ENCODE measurements at regions not wholly inside any gene's neighbourhood (a gene's known extent, or its start where the extent isn't known, plus 50 kb on each side); places are given as distances from the start of the nearest gene placed in this dataset.

GRCh38 chr14:44113769-44114730 is 393.0 kb downstream of the FSCB start:
- H3K4me1 ChIP-seq (ENCODE audit: control insufficient read depth, insufficient read depth, low read length), result no peaks in the 10 kb centered on the region
- no peaks in the 10 kb centered on the region for H3K9me3 ChIP-seq (ENCODE audit: control insufficient read depth, insufficient read depth, low read depth, low read length)
- ChIA-PET POLR2A (no interaction called here), CTCF (interaction anchor here (0.6 to 0.7 kb wide), 3 partner anchors 40 to 715 kb away, joined by 3 to 4 read pairs (median 3); no protein-coding TSS in a partner anchor)
- no peak overlapping the region for H3K27ac ChIP-seq (ENCODE audit: extremely low read depth, low read depth, low read length)
- no peak for TF ChIP-seq ZNF596 (tag by site-specific recombination; IDR thresholded peaks at IDR 0.05)
- TF ChIP-seq ZBTB44 (tag by site-specific recombination; IDR thresholded peaks at IDR 0.05), result no peak
- no peak for TF ChIP-seq ZNF146 (tag by site-specific recombination; IDR thresholded peaks at IDR 0.05)
- TF ChIP-seq ZNF776 (tag by site-specific recombination; IDR thresholded peaks at IDR 0.05; ENCODE audit: borderline replicate concordance), result no peak
- TF ChIP-seq ZNF639 (tag by site-specific recombination; IDR thresholded peaks at IDR 0.05), result no peak
- no peak for TF ChIP-seq ZSCAN30 (tag by site-specific recombination; IDR thresholded peaks at IDR 0.05)
- TF ChIP-seq CTCF (tag by site-specific recombination; IDR thresholded peaks at IDR 0.05), result no peak
- TF ChIP-seq ZNF747 (tag by site-specific recombination; IDR thresholded peaks at IDR 0.05), result no peak
- TF ChIP-seq, protein P1, sequence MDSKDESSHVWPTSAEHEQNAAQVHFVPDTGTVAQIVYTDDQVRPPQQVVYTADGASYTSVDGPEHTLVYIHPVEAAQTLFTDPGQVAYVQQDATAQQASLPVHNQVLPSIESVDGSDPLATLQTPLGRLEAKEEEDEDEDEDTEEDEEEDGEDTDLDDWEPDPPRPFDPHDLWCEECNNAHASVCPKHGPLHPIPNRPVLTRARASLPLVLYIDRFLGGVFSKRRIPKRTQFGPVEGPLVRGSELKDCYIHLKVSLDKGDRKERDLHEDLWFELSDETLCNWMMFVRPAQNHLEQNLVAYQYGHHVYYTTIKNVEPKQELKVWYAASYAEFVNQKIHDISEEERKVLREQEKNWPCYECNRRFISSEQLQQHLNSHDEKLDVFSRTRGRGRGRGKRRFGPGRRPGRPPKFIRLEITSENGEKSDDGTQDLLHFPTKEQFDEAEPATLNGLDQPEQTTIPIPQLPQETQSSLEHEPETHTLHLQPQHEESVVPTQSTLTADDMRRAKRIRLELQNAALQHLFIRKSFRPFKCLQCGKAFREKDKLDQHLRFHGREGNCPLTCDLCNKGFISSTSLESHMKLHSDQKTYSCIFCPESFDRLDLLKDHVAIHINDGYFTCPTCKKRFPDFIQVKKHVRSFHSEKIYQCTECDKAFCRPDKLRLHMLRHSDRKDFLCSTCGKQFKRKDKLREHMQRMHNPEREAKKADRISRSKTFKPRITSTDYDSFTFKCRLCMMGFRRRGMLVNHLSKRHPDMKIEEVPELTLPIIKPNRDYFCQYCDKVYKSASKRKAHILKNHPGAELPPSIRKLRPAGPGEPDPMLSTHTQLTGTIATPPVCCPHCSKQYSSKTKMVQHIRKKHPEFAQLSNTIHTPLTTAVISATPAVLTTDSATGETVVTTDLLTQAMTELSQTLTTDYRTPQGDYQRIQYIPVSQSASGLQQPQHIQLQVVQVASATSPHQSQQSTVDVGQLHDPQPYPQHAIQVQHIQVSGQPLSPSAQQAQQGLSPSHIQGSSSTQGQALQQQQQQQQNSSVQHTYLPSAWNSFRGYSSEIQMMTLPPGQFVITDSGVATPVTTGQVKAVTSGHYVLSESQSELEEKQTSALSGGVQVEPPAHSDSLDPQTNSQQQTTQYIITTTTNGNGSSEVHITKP (tag by site-specific recombination; IDR thresholded peaks at IDR 0.05), result no peak
- no peak for TF ChIP-seq ZNF239 (tag by site-specific recombination; IDR thresholded peaks at IDR 0.05)
- TF ChIP-seq ZNF514 (tag by site-specific recombination; IDR thresholded peaks at IDR 0.05), result no peak
- TF ChIP-seq REPIN1 (tag by site-specific recombination; IDR thresholded peaks at IDR 0.05; ENCODE audit: low read depth), result no peak
- no peak for TF ChIP-seq ZNF184 (tag by site-specific recombination; IDR thresholded peaks at IDR 0.05)
- TF ChIP-seq ZNF311 (tag by site-specific recombination; IDR thresholded peaks at IDR 0.05; ENCODE audit: borderline replicate concordance), result no peak
- TF ChIP-seq ZNF670 (tag by site-specific recombination; IDR thresholded peaks at IDR 0.05; ENCODE audit: low read depth), result no peak
- no peak for TF ChIP-seq ZNF423 (tag by site-specific recombination; IDR thresholded peaks at IDR 0.05)
- no peak for TF ChIP-seq ZNF645 (tag by site-specific recombination; IDR thresholded peaks at IDR 0.05)
- TF ChIP-seq YY2 (tag by site-specific recombination; IDR thresholded peaks at IDR 0.05), result no peak
- TF ChIP-seq IKZF3 (tag by site-specific recombination; IDR thresholded peaks at IDR 0.05), result no peak
- TF ChIP-seq, protein P2, sequence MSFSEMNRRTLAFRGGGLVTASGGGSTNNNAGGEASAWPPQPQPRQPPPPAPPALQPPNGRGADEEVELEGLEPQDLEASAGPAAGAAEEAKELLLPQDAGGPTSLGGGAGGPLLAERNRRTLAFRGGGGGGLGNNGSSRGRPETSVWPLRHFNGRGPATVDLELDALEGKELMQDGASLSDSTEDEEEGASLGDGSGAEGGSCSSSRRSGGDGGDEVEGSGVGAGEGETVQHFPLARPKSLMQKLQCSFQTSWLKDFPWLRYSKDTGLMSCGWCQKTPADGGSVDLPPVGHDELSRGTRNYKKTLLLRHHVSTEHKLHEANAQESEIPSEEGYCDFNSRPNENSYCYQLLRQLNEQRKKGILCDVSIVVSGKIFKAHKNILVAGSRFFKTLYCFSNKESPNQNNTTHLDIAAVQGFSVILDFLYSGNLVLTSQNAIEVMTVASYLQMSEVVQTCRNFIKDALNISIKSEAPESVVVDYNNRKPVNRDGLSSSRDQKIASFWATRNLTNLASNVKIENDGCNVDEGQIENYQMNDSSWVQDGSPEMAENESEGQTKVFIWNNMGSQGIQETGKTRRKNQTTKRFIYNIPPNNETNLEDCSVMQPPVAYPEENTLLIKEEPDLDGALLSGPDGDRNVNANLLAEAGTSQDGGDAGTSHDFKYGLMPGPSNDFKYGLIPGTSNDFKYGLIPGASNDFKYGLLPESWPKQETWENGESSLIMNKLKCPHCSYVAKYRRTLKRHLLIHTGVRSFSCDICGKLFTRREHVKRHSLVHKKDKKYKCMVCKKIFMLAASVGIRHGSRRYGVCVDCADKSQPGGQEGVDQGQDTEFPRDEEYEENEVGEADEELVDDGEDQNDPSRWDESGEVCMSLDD (tag by site-specific recombination; IDR thresholded peaks at IDR 0.05), result no peak
- H3K4me3 ChIP-seq (ENCODE audit: low read depth, low read length), result no peak overlapping the region
- no peaks in the 10 kb centered on the region for H3K36me3 ChIP-seq (ENCODE audit: control insufficient read depth in 2 of 2, insufficient read depth in 1 of 2, low read length in 2 of 2)

Measured in HEK293 (cell line).